ENCODE measurements at regions not wholly inside any gene's neighbourhood (a gene's known extent, or its start where the extent isn't known, plus 50 kb on each side); places are given as distances from the start of the nearest gene placed in this dataset.

DNA sequence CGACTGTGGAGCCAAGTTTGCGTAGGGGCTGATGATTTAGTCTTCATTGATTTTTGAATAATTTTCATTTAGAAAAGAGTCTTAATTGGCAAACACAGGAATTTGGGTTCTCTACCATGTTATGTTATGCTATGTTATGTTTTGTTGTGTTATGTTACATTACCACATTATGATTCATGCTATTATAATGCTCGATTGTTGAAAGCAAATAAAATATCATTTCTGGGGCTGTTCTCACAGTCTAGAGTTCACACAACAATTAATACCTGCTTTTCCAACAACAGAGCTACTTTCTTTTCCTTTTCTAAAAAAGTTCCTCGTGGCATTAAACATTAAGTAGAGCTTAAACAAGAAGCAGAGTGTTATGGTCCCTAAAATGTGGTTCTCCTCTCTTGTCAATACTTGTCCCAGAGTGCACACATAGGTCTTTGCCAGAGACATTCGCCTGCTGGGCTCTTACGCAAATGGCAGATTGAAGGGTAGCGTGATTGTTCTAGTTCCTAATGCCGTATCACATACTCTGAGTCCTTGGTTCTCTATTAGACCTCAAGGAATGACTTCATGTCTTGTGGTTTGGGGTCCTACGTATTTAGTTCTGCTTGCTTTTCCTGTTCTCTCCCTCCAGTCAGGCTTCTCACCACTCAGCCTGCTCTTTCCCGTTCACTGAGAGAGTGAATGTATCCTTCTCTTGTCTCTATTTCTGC lies 370.3 kb downstream of the CD109 start:
- DNase-seq (ENCODE audit: low read depth) = no peak
- CTCF ChIA-PET = interaction anchor here (2.0 kb wide), 1 partner anchor 12 kb away, joined by 7 read pairs; no protein-coding TSS in a partner anchor
- TF ChIP-seq, protein P1, sequence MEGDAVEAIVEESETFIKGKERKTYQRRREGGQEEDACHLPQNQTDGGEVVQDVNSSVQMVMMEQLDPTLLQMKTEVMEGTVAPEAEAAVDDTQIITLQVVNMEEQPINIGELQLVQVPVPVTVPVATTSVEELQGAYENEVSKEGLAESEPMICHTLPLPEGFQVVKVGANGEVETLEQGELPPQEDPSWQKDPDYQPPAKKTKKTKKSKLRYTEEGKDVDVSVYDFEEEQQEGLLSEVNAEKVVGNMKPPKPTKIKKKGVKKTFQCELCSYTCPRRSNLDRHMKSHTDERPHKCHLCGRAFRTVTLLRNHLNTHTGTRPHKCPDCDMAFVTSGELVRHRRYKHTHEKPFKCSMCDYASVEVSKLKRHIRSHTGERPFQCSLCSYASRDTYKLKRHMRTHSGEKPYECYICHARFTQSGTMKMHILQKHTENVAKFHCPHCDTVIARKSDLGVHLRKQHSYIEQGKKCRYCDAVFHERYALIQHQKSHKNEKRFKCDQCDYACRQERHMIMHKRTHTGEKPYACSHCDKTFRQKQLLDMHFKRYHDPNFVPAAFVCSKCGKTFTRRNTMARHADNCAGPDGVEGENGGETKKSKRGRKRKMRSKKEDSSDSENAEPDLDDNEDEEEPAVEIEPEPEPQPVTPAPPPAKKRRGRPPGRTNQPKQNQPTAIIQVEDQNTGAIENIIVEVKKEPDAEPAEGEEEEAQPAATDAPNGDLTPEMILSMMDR (IDR thresholded peaks at IDR 0.05; ENCODE audit: insufficient read depth, low read depth, low read length) = no peak
- Histone ChIP-seq H3K36me3 (ENCODE audit: control insufficient read depth, insufficient read depth, low read length) (no peaks in the 10 kb centered on the region), H3K27me3 (ENCODE audit: control insufficient read depth, insufficient read depth, low read length) (no peaks in the 10 kb centered on the region), H3K4me3 (ENCODE audit: low read depth, low read length) (no peak overlapping the region)
- POLR2A ChIA-PET = no interaction called here

DNA sequence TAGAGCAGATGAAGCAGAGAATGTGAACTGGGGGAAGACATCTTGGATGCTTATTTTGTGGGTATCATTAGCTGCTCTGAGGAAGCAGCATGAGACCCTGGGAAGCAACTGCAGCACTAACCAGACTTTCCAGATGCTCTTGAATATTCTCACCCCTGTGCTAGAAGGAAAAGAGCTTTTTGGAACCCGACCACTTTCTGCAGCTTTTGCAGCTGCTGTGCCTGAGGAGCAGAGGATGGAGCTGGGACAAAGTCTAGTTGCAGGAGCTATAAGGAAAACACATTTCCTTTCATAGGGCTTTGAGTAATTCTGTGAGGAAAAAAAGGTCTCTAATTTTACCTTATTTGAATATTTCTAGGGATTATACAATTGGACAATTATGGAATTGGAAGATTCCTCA lies 369.7 kb downstream of the CD109 start:
- ChIA-PET CTCF (interaction anchor here (2.0 kb wide), 1 partner anchor 11 kb away, joined by 7 read pairs; no protein-coding TSS in a partner anchor), POLR2A (no interaction called here)
- DNase-seq (ENCODE audit: low read depth) = no peak
- H3K4me3 ChIP-seq (ENCODE audit: low read depth, low read length) = no peak overlapping the region
- TF ChIP-seq, protein P1 (IDR thresholded peaks at IDR 0.05; ENCODE audit: insufficient read depth, low read depth, low read length) = no peak
- no peaks in the 10 kb centered on the region for H3K27me3 ChIP-seq (ENCODE audit: control insufficient read depth, insufficient read depth, low read length)
- H3K36me3 ChIP-seq (ENCODE audit: control insufficient read depth, insufficient read depth, low read length) = no peaks in the 10 kb centered on the region

DNA sequence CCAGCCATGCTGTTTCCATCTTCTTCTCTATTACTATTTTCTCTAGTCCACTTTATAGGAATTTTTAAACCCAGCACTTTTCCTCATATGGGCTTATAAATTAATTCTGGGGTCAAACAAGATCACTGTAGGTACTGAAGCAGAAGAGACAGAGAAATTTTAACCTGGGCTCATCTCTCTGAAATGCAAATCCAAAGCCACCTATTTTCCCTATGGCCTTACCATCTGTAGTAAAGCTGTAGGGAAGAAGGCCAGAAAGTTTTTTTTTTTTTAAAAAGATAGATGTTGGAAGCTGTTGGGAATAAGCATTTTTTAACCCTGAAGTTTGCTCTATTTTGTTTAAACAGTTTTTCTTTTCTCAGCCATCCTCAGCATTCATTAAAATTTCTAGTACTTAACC lies 367.4 kb downstream of the CD109 start:
- DNase-seq (ENCODE audit: low read depth) = no peak
- H3K27me3 ChIP-seq (ENCODE audit: control insufficient read depth, insufficient read depth, low read length) = no peaks in the 10 kb centered on the region
- ChIA-PET POLR2A (no interaction called here), CTCF (no interaction called here)
- TF ChIP-seq, protein P1 (IDR thresholded peaks at IDR 0.05; ENCODE audit: insufficient read depth, low read depth, low read length) = no peak
- H3K4me3 ChIP-seq (ENCODE audit: low read depth, low read length) = no peak overlapping the region
- H3K36me3 ChIP-seq (ENCODE audit: control insufficient read depth, insufficient read depth, low read length) = no peaks in the 10 kb centered on the region

DNA sequence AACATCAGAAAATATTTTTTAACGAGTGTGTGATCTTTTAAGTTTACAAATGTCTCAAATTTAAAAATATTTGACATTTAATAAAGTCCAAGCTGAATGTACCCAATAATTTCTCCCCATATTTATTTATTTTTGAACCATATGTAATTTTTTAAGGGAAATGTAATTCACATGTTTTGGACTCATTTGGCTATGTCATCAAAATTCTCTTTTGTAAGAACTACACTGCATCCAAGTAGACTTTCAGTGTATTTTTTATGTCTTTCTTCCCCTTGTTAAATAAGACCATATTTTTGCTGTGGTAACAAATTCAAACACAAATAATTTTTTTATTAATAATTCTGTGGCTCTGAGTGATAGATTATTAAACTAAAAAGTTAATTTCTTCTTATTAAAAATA lies 365.2 kb downstream of the CD109 start:
- Histone ChIP-seq H3K4me3 (ENCODE audit: low read depth, low read length) (no peak overlapping the region), H3K36me3 (ENCODE audit: control insufficient read depth, insufficient read depth, low read length) (no peaks in the 10 kb centered on the region), H3K27me3 (ENCODE audit: control insufficient read depth, insufficient read depth, low read length) (no peaks in the 10 kb centered on the region)
- POLR2A ChIA-PET = no interaction called here
- CTCF ChIA-PET = interaction anchor here (0.6 to 1.0 kb wide), 2 partner anchors 23 to 27 kb away, joined by 3 read pairs; no protein-coding TSS in a partner anchor
- TF ChIP-seq, protein P1 (IDR thresholded peaks at IDR 0.05; ENCODE audit: insufficient read depth, low read depth, low read length) = no peak
- no peak for DNase-seq (ENCODE audit: low read depth)

DNA sequence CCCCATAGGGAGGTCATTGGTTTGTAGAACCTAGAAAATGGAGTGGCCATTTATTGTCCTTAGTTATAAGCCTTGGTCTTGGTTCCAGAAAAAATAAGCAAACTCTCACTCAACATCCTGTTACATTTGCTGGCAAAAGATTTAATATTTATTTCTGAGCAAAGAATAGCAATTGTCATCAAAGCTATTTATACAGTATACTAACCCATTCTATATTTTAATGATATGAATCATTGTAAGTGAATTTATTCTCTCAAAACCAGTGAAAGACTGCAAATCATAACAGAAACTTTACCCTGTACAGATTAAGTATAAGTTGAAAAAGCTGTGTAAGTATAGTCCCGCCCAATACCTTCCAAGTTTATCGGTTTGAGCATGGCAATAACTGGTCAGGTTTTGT lies 364.4 kb downstream of the CD109 start:
- TF ChIP-seq, protein P1 (IDR thresholded peaks at IDR 0.05; ENCODE audit: insufficient read depth, low read depth, low read length) = no peak
- H3K27me3 ChIP-seq (ENCODE audit: control insufficient read depth, insufficient read depth, low read length) = no peaks in the 10 kb centered on the region
- ChIA-PET POLR2A (no interaction called here), CTCF (no interaction called here)
- H3K36me3 ChIP-seq (ENCODE audit: control insufficient read depth, insufficient read depth, low read length) = no peaks in the 10 kb centered on the region
- DNase-seq (ENCODE audit: low read depth) = no peak
- no peak overlapping the region for H3K4me3 ChIP-seq (ENCODE audit: low read depth, low read length)

All from BJ (cell line).